ENCODE measurements at regions not wholly inside any gene's neighbourhood (a gene's known extent, or its start where the extent isn't known, plus 50 kb on each side); places are given as distances from the start of the nearest gene placed in this dataset.

DNA sequence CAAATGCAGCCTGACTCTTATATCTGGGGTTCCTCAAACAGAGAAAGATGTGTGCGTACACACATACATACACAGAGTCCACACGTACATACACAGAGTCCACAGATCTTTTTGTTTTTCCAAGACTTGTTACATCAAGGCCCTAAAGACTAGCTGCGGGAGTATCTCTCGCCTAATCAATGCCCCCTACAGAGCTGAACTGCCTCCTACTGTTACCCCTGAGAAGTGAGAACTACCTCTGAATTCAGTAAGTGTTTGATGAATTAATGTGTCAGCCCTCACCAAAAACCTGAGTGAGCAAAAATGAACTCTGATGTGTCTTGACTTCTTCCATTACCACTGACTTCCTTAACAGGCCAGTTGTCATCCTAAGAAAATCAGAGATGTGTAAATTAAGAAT, 351.2 kb downstream of the HHIPL2 start:
- ChIA-PET CTCF (no interaction called here), RAD21 (ENCODE audit: low non-redundant PET in 1 of 2, low total read pairs in 2 of 2, uncharacterized antibody in 2 of 2, unreplicated experiment in 2 of 2) (no interaction called here), POLR2A (no interaction called here)
- Histone ChIP-seq H3K27ac (ENCODE audit: low read depth, low read length) (no peak overlapping the region), H2AFZ (ENCODE audit: low read depth, low read length, poor library complexity, severe bottlenecking) (no peak overlapping the region), H3K36me3 (ENCODE audit: control insufficient read depth in 1 of 2, insufficient read depth in 2 of 2, low read length in 2 of 2) (no peaks in the 10 kb centered on the region), H3K27me3 (ENCODE audit: insufficient read depth, low read length) (no peaks in the 10 kb centered on the region), H4K20me1 (ENCODE audit: insufficient read depth) (no peaks in the 10 kb centered on the region), H3K9me3 (ENCODE audit: control insufficient read depth in 1 of 2, insufficient read depth in 1 of 2, low read depth in 1 of 2, low read length in 2 of 2) (no peaks in the 10 kb centered on the region), H3K4me1 (ENCODE audit: control insufficient read depth in 1 of 2, insufficient read depth in 2 of 2, low read length in 2 of 2) (no peaks in the 10 kb centered on the region), H3K9me2 (ENCODE audit: insufficient read depth) (no peaks in the 10 kb centered on the region), H3K9ac (ENCODE audit: low read length) (no peak overlapping the region), H3K4me3 (replicated peaks in 1 of 2; ENCODE audit: low read depth in 1 of 2, low read length in 2 of 2) (no peak overlapping the region), H3K4me2 (ENCODE audit: low read length) (no peak overlapping the region), H3K79me2 (ENCODE audit: insufficient read depth, low read length) (no peaks in the 10 kb centered on the region)
- no peak for TF ChIP-seq SP1 (IDR thresholded peaks at IDR 0.05; ENCODE audit: low read depth)
- TF ChIP-seq, protein P1, sequence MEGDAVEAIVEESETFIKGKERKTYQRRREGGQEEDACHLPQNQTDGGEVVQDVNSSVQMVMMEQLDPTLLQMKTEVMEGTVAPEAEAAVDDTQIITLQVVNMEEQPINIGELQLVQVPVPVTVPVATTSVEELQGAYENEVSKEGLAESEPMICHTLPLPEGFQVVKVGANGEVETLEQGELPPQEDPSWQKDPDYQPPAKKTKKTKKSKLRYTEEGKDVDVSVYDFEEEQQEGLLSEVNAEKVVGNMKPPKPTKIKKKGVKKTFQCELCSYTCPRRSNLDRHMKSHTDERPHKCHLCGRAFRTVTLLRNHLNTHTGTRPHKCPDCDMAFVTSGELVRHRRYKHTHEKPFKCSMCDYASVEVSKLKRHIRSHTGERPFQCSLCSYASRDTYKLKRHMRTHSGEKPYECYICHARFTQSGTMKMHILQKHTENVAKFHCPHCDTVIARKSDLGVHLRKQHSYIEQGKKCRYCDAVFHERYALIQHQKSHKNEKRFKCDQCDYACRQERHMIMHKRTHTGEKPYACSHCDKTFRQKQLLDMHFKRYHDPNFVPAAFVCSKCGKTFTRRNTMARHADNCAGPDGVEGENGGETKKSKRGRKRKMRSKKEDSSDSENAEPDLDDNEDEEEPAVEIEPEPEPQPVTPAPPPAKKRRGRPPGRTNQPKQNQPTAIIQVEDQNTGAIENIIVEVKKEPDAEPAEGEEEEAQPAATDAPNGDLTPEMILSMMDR (IDR thresholded peaks at IDR 0.05 in 2 of 3, conservative IDR thresholded peaks at IDR 0.05 in 1 of 3; ENCODE audit: borderline replicate concordance in 1 of 3, insufficient read depth in 1 of 3, low read depth in 2 of 3, low read length in 2 of 3) = no peak
- no peak for TF ChIP-seq RAD21 (IDR thresholded peaks at IDR 0.05; ENCODE audit: low read depth)
- no peak for TF ChIP-seq FOSL1 (IDR thresholded peaks at IDR 0.05; ENCODE audit: low read depth)
- no peak for TF ChIP-seq CBX3 (IDR thresholded peaks at IDR 0.05; ENCODE audit: low read depth)
- no peak for TF ChIP-seq SRF (IDR thresholded peaks at IDR 0.05; ENCODE audit: low read depth)
- no peak for TF ChIP-seq ZNF274 (IDR thresholded peaks at IDR 0.05; ENCODE audit: low read depth, low read length)
- TF ChIP-seq TCF7L2 (IDR thresholded peaks at IDR 0.05; ENCODE audit: borderline replicate concordance, extremely low read depth, insufficient read depth, insufficient read length) = no peak
- TF ChIP-seq, protein P2, sequence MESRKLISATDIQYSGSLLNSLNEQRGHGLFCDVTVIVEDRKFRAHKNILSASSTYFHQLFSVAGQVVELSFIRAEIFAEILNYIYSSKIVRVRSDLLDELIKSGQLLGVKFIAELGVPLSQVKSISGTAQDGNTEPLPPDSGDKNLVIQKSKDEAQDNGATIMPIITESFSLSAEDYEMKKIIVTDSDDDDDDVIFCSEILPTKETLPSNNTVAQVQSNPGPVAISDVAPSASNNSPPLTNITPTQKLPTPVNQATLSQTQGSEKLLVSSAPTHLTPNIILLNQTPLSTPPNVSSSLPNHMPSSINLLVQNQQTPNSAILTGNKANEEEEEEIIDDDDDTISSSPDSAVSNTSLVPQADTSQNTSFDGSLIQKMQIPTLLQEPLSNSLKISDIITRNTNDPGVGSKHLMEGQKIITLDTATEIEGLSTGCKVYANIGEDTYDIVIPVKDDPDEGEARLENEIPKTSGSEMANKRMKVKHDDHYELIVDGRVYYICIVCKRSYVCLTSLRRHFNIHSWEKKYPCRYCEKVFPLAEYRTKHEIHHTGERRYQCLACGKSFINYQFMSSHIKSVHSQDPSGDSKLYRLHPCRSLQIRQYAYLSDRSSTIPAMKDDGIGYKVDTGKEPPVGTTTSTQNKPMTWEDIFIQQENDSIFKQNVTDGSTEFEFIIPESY (IDR thresholded peaks at IDR 0.05; ENCODE audit: extremely low read depth, insufficient replicate concordance, low read length) = no peak
- BruUV-seq (replicated peaks) = no TSS peak
- DNase-seq (ENCODE audit: low read depth, low spot score) (no peak), ATAC-seq (no peak)
- intact Hi-C loops (cut with micrococcal nuclease) = no loop called here

Data from HCT116 (cell line).